Fibroblast of skin of back (primary cell): ENCODE measurements at regions not wholly inside any gene's neighbourhood (a gene's known extent, or its start where the extent isn't known, plus 50 kb on each side); places are given as distances from the start of the nearest gene placed in this dataset.
"Not testable (repeated sequence)": the region's sequence is repeated elsewhere in the genome, so short reads cannot be mapped to it uniquely, and the experiment has no call there.

Source experiments
- DNase-seq: peaks from one replicate; pipeline ENCODE4 v3.0.0-alpha.2; 2013

DNA sequence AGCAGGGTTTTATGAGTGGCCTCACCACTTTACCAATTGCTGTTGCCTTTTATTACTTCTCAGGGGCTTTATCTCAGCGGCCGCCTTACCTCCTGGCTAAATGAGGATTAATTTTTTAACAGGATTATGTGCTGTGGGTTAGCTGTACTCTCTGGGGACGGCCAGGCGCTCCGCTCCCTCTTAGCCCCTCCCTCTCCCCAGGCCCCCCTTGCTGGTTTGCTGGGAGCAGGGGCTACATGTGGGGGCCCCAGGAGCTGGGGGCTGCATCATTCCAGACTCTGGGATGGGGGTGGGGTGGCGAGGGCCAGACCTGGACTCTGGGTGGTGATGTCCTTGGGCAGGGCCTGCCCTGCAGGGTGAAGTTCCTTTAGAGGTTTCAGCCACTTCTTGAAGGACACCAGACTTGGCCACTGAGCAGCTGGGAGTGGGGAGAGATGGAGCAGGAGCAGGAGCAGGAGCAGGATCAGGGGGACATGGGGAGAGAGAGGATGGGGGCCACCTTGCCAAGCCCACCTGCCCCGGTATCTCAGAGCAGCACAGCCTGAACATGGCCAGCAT, 196.1 kb downstream of the GOLGA6L6 start:
- DNase-seq = no peak

DNA sequence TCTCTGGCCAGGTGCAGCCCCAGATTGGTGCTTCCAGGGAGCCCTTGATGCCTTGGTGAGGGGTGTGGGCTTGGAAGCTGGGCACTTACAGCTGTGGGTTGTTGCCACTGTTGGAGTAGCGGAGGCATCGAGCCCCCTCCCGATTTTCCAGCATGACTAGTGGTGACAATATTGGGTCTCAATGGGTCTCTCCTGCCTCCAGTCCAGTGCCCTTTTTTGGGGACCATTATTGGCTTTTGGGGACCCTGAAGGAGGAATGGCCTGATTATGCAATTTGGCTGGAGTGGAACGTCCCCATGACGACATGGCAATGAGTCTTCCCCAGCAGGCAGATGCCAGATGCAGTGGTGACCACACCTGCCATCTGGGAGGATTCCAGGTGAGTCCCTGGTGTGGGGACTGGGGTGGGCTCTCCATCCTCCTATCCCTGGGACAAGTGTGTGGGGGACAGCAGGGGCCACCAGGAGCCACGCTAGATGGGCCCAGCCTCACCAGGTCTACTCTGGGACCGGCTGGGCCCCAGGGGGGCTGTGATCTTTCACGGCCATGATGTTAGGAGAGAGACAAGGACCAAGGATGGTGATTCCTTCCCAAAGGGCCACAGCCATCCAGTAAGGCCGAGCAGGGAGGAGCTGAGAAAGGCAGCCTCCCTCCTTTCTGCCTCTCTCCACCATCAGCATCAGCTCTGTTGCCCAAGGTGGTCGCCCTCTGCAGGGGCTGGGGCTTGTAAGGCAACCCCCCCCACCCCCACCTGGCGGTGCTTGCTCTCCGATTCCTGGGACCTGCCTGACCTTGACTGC, 196.8 kb downstream of the GOLGA6L6 start:
- DNase-seq = no peak

DNA sequence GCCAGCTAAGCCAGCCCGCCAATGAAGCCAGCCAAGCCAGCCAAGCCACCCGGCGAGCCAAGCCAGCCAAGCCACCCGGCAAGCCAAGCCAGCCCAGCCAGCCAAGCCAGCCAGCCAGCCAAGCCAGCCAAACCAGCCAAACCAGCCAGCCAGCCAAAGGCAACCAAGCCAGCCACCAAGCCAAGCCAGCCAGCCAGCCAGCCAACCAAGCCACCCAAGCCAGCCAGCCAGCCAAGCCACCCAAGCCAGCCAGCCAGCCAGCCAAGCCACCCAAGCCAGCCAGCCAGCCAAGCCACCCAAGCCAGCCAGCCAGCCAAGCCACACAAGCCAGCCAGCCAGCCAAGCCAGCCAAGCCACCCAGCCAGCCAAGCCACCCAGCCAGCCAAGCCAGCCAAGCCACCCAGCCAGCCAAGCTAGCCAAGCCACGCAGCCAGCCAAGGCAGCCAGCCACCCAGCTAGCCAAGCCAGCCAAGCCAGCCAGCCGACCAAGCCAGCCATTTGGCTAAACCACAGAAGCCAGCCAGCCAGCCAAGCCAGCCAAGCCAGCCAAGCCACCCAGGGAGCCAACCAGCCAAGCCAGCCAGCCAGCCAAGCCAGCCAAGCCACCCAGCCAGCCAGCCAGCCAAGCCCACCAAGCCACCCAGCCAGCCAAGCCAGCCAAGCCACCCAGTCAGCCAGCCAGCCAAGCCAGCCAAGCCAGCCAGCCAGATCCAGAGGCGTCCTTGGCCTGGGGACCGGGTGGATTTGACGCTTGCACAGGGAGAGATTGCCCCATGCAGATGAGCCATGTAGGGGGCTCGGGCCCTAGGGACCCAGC, 198.0 kb downstream of the GOLGA6L6 start:
- not testable (repeated sequence) for DNase-seq

DNA sequence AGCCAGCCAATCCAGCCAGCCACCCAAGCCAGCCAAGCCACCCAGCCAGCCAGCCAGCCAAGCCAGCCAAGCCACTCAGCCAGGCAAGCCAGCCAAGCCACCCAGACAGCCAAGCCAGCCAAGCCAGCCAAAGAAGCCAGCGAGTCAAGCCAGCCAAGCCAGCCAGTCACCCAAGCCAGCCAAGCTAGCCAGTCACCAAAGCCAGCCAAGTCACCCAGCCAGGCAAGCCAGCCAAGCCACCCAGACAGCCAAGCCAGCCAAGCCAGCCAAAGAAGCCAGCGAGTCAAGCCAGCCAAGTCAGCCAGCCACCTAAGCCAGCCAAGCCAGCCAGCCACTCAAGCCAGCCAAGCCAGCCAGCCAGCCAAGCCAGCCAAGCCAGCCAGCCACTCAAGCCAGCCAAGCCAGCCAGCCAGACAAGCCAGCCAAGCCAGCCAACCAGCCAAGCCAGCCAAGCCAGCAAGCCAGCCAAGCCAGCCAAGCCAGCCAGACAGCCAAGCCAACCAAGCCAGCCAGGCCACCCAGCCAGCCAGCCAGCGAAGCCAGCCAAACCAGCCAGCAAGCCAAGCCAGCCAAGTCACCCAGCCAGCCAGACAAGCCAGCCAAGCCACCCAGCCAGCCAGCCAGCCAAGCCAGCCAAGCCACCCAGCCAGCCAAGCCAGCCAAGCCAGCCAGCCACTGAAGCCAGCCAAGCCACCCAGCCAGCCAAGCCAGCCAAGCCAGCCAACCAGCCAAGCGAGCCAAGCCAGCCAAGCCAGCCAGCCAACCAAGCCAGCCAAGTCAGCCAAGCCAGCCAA, 198.8 kb downstream of the GOLGA6L6 start:
- DNase-seq = not testable (repeated sequence)

DNA sequence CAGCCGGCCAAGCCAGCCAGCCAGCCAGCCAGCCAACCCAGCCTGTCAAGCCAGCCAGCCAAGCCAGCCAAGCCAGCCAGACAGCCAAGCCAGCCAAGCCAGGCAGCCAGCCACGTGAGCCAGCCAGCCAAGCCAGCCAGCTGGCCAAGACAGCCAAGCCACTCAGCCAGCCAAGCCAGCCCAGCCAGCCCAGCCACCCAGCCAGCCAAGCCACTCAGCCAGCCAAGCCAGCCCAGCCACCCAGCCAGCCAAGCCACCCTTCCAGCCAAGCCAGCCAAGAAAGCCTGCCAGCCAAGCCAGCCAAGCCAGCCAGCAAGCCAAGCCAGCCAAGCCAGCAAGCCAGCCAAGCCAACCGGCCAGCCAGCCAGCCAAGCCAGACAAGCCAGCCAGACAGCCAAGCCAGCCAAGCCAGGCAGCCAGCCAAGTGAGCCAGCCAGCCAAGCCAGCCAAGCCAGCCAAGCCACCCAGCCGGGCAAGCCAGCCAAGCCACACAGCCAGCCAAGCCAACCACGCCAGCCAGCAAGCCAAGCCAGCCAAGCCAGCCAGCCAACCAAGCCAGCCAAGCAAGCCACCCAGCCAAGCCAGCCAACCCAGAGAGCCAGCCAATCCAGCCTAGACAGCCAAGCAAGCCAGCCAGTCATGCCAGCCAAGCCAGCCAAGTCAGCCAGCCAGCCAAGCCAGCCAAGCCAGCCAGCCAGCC, 199.5 kb downstream of the GOLGA6L6 start:
- no peak for DNase-seq

GRCh38 chr15:20340931-20341661, 200.5 kb downstream of the GOLGA6L6 start:
- DNase-seq = peak; percentile 30

GRCh38 chr15:20340331-20340811, 201.2 kb downstream of the GOLGA6L6 start:
- DNase-seq = no peak

DNA sequence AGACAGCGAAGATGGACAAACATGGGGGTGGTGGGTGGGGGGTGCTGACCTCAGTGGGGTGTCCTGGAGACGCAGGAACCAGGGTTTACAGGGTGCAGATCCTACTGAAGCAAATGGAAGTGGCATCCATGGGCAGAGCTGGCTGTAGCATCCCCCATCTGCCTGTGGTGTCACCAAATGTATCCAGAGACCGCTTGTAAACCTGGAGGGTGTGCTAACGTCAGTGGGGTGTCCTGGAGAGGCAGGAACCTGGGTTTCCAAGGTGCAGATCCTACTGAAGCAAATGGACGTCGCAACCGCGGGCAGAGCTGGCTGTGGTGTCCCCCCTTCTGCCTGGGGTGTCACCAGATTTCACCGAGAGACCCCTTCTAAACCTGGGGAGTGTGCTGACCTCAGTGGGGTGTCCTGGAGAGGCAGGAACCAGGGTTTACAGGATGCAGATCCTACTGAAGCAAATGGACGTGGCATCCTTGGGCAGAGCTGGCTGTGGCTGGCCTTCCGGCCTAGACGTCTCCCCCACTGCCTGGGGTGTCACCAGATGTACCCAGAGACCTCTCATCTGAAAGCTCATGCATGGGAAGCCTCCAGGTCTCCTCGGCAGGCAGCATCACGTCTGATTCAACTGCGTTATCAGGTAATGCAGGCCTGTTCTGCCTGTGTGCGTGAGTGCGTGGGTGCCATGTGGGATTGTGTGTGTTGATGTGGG, 202.4 kb downstream of the GOLGA6L6 start:
- not testable (repeated sequence) for DNase-seq

DNA sequence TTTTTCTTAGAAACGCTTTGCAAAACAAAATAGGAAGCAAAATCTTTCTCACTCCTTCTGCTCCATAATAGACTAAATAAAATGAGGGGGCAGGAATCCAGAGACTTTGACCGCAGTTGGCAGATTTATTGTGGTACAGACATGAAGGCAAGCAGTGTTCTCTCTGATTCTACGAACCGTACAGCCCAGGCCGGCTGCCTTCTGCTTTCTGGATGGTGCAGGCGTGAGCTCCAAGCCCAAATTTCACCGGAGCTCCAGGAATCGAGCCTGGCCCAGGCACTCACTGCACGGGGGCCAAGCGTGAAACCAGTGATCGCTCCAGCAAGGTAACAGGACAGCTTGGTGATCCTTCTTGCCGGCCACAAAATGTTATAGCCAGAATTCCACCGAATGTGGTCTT, 202.9 kb downstream of the GOLGA6L6 start:
- not testable (repeated sequence) for DNase-seq

- DNase-seq = not testable (repeated sequence)
These were observed 204.4 kb downstream of the GOLGA6L6 start for GRCh38 chr15:20337238-20337637.

DNA sequence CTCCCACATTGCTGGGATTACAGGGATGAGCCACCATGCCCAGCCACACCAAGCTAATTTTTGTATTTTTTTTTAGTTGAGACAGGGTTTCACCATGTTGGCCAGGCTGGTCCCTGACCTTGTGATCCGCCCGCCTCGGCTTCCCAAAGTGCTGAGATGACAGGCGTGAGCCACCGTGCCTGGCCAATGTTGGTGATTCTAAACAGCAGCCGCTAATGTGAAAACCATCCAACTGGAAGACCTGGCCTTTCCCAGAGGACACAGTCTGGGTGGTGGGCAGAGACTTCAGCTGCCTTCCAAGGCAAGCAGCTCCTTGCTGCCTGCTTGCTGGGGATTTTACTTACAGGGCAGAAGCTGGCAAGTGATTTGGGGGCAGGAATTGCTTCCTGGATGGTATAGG, 207.1 kb downstream of the GOLGA6L6 start:
- DNase-seq = not testable (repeated sequence)

DNA sequence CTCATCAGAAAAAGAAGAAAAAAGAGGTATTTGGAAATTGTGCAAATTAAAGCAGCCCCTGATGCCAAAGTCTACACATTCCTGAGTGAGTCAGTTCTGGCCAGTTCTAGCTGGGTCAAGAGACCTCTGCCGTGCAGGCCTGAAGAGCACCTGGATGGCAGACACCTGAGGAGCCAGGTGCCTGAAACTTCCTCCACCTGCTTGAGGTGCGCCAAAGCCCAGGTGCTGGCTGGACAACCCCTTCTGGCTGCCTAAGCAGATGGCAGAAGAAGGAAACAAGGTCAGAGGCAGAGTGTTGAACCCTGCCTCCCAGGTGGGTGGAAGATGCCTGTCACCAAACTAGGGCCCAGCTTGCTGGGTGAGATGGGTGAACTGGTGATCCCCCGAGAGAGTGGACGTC, 215.8 kb downstream of the GOLGA6L6 start:
- DNase-seq = not testable (repeated sequence)

GRCh38 chr15:20317132-20317531, 224.5 kb downstream of the GOLGA6L6 start:
- not testable (repeated sequence) for DNase-seq

GRCh38 chr15:20311014-20311680, 230.5 kb downstream of the GOLGA6L6 start:
- DNase-seq = not testable (repeated sequence)

GRCh38 chr15:20310603-20311002, 231.0 kb downstream of the GOLGA6L6 start:
- no peak for DNase-seq

DNA sequence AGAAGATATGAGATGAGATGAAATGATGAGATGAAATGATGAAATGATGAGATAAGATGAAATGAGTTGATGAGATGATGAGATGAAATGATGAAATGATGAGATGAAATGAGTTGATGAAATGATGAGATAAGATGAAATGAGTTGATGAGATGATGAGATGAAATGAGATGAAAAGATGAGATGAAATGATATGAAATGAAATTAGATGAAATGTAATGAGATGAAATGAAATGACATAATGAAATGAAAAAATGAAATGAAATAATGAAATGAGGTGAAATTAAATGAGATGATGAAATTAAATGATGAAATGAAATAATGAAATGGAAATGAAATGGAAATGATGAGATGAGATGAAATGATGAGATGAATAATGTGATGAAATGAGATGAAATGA, 231.6 kb downstream of the GOLGA6L6 start:
- DNase-seq = not testable (repeated sequence)

DNA sequence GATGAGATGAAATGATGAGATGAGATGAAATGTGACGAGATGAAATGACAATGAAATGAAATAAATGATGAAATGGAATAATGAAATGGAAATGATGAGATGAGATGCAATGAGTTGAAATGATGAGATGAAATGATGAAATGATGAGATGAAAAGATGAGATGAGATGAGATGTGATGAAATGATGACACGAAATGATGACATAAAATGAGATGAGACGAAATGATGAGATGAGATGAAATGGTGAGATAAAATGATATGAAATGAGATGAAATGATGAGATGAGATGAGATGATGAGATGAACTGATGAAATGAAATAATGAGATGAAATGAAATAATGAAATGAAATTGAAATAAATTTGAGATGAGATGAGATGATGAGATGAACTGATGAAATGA, 232.2 kb downstream of the GOLGA6L6 start:
- not testable (repeated sequence) for DNase-seq

GRCh38 chr15:20308027-20308690, 233.4 kb downstream of the GOLGA6L6 start:
- DNase-seq = not testable (repeated sequence)

- DNase-seq = not testable (repeated sequence)
These were observed 234.5 kb downstream of the GOLGA6L6 start for GRCh38 chr15:20307137-20307536.
